Body of pancreas (tissue), 4 donors: ENCODE measurements at regions not wholly inside any gene's neighbourhood (a gene's known extent, or its start where the extent isn't known, plus 50 kb on each side); places are given as distances from the start of the nearest gene placed in this dataset.

ENCODE experiments used
- ATAC-seq: fragments of 150-250 bp; one replicate; pipeline ENCODE4 v1.9.1; 2016
- DNase-seq, 4 donors: peaks; one replicate each; pipeline ENCODE4 v3.0.0-alpha.2; 2019
- H3K27ac ChIP-seq, 4 donors: fragments of 200-600 bp; sonication (generic); 1 replicate in 3 of 4; 2 replicates in 1 of 4; pipeline versions ENCODE4 v1.5.1 to v1.6.1; 2016 to 2019; ENCODE audit warnings: mild to moderate bottlenecking in 1 of 4, mixed read lengths in 1 of 4, moderate library complexity in 1 of 4
- H3K27me3 ChIP-seq, 2 donors: fragments of 200-600 bp; sonication (generic); one replicate each; pipeline ENCODE4 v1.6.0; 2016; ENCODE audit warnings: mild to moderate bottlenecking in 1 of 2
- H3K36me3 ChIP-seq, 2 donors: fragments of 200-600 bp; sonication (generic); replicated peaks in 1 of 2; 2 replicates each; pipeline ENCODE4 v1.5.1; 2016; ENCODE audit warnings: low read depth in 2 of 2; ENCODE audit not compliant: insufficient read depth in 1 of 2
- H3K4me1 ChIP-seq: fragments of 200-600 bp; sonication (generic); one replicate; pipeline ENCODE4 v1.6.0; 2016
- H3K4me3 ChIP-seq, 2 donors: fragments of 200-600 bp; sonication (generic); 1 replicate in 1 of 2; 2 replicates in 1 of 2; pipeline ENCODE4 v1.5.1; 2016 to 2019
- H3K9me3 ChIP-seq, 3 donors: fragments of 200-600 bp; sonication (generic); 1 replicate in 2 of 3; 2 replicates in 1 of 3; pipeline ENCODE4 v1.5.1; 2016
- POLR2A ChIP-seq, 3 donors: fragments of 450-650 bp; IDR thresholded peaks; one replicate each; pipeline ENCODE4 v1.6.1; 2016; ENCODE audit warnings: antibody characterized with exemption in 3 of 3, mild to moderate bottlenecking in 2 of 3
- WGBS, 2 donors: methylation state at CpG; one replicate each; pipeline ENCODE4 v1.1.5; 2017; 5-methylcytosine and 5-hydroxymethylcytosine counted together
- intact Hi-C: fragments of 100-400 bp; cut with DNase I; formaldehyde crosslinking; loops from one replicate; pipeline ENCODE4 v1.15.1; 2023
- TF ChIP-seq, protein P1 (sequence below), 7 experiments: fragments of 450-650 bp in 4 of 7; fragments of 200-600 bp in 3 of 7; sonication (generic) in 3 of 7; IDR thresholded peaks; one replicate each; pipeline ENCODE4 v1.5.1; 2016 to 2019; ENCODE audit warnings: antibody characterized with exemption in 7 of 7

DNA sequence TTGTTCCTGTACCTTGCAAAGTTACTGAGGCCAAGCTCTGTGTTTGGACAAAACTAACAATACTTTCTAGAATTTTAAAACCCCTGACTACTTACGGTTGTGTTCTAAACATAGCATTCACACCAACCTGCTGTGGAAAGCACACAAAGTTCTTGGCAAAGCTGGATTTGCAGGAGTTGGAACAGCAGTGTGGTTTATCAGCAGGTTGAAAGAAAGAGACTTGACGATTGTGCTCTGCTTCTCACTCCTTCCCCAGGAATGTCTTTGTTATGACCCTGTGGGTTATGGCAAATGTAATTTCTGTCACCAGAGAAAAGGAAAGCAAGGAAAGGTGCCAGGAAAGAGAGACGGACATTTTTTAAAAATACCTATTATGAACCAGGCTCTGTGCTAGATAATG lies 165.5 kb upstream of the TGFBR2 start:
- 17 to 33% methylated on average over 3 of the region's 3 CpGs for WGBS, 2 donors
- peak; percentile 26 to 59 (median 48) for DNase-seq
- peak; percentile 92 for ATAC-seq

DNA sequence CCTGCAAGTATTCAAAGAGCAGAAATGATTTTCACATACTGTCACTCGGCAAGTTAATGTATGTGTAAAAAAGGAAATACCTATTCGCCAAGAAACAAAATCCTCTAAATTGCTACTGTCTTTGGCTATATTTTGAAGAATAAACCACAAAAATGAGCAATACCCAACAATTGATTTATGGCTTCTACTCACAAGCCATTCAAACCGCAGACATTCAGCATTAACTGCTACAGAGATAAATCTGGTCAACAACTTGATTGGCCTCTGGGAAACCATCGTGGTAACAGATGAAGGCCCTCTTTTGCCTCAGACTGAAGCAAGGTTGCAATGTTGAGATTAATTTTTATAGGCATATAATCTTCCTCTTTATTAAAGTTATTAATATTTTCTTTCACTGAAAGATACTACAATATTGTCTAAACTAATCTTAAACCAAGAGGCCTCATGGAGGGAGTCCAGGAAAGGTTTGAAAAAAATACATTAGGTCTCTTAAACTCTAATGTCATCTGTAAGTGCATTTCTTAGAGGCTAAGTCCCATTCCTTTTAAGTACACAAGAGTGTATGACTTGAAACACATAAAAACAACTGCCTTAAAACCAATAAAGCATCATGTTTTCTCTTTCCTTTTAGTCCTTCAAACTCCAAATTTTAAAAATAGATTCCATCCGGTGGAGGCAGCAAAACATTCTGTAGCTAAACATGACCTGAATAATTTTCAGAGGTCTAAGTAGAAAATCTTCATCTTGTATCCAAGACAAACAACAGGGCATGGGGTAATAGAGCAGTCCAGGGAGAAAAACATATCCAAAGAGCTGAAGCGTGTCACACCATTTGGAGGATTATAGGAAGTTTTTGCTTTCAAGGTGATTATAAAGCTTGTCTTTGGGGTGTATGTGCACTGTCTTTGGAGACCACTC lies 162.4 kb upstream of the TGFBR2 start:
- 72 to 84% methylated on average over 6 of the region's 6 CpGs for WGBS, 2 donors
- Histone ChIP-seq H3K4me3 (no peak overlapping the region), H3K4me1 (peaks cover 22% of the 10 kb centered on the region), H3K9me3 (no peaks in the 10 kb centered on the region), H3K27ac (no peak overlapping the region), H3K36me3 (no peaks in the 10 kb centered on the region), H3K27me3 (no peaks in the 10 kb centered on the region)
- no peak for DNase-seq
- intact Hi-C loops, result no loop called here
- TF ChIP-seq, protein P1, sequence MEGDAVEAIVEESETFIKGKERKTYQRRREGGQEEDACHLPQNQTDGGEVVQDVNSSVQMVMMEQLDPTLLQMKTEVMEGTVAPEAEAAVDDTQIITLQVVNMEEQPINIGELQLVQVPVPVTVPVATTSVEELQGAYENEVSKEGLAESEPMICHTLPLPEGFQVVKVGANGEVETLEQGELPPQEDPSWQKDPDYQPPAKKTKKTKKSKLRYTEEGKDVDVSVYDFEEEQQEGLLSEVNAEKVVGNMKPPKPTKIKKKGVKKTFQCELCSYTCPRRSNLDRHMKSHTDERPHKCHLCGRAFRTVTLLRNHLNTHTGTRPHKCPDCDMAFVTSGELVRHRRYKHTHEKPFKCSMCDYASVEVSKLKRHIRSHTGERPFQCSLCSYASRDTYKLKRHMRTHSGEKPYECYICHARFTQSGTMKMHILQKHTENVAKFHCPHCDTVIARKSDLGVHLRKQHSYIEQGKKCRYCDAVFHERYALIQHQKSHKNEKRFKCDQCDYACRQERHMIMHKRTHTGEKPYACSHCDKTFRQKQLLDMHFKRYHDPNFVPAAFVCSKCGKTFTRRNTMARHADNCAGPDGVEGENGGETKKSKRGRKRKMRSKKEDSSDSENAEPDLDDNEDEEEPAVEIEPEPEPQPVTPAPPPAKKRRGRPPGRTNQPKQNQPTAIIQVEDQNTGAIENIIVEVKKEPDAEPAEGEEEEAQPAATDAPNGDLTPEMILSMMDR (IDR thresholded peaks at IDR 0.05), result no peak
- no peak for TF ChIP-seq POLR2A (IDR thresholded peaks at IDR 0.05)
- no peak for ATAC-seq

More for the DNA sequence above, 165.5 kb upstream of the TGFBR2 start:
- peaks cover 22% of the 10 kb centered on the region for H3K4me1 ChIP-seq
- H3K27me3 ChIP-seq, result no peaks in the 10 kb centered on the region
- no peak overlapping the region for H3K4me3 ChIP-seq
- intact Hi-C loops, result no loop called here
- peak overlapping the region in 3 of 4 donors; percentile 15 to 57 (median 50) for H3K27ac ChIP-seq
- H3K36me3 ChIP-seq, result no peaks in the 10 kb centered on the region
- H3K9me3 ChIP-seq, result no peaks in the 10 kb centered on the region
- no peak for TF ChIP-seq POLR2A (IDR thresholded peaks at IDR 0.05)
- TF ChIP-seq, protein P1 (IDR thresholded peaks at IDR 0.05), result no peak

- intact Hi-C loops, result no loop called here
- Histone ChIP-seq H3K27ac (peak overlapping the region in 2 of 4 donors; percentile 3 to 22), H3K27me3 (no peaks in the 10 kb centered on the region), H3K4me1 (no peaks in the 10 kb centered on the region), H3K36me3 (no peaks in the 10 kb centered on the region), H3K9me3 (no peaks in the 10 kb centered on the region), H3K4me3 (no peak overlapping the region)
- ATAC-seq, result peak; percentile 27
- TF ChIP-seq POLR2A (IDR thresholded peaks at IDR 0.05), result no peak
- TF ChIP-seq, protein P1 (IDR thresholded peaks at IDR 0.05), result no peak
- DNase-seq, result no peak
- 69% methylated on average over 5 of the region's 5 CpGs for WGBS, 2 donors
Observed at GRCh38 chr3:30448450-30449289, 157.7 kb upstream of the TGFBR2 start.

DNA sequence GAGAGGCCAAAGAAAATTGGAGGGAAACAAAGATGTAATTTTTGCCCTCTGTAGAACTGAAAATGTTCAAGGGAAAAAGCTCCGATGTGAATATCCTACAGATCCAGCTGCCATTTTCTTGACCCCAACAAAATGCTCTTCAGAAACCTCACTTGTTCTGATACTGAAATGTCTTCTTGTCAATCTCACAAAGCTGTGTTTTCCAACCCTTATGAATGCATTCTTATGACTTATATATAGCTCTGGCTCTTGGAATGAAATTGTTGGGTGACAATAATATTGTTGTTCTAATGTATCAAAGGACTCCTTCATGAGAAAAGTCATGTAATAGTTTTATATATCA lies 157.1 kb upstream of the TGFBR2 start:
- Histone ChIP-seq H3K27me3 (no peaks in the 10 kb centered on the region), H3K4me1 (no peaks in the 10 kb centered on the region), H3K36me3 (no peaks in the 10 kb centered on the region), H3K9me3 (no peaks in the 10 kb centered on the region), H3K4me3 (no peak overlapping the region), H3K27ac (no peak overlapping the region)
- no peak for DNase-seq
- no peak for ATAC-seq
- TF ChIP-seq POLR2A (IDR thresholded peaks at IDR 0.05), result no peak
- TF ChIP-seq, protein P1 (IDR thresholded peaks at IDR 0.05), result no peak
- intact Hi-C loops, result no loop called here
- 93 to 94% methylated on average over 1 of the region's 1 CpG for WGBS, 2 donors
